WTC11 (cell line): ENCODE measurements at regions not wholly inside any gene's neighbourhood (a gene's known extent, or its start where the extent isn't known, plus 50 kb on each side); places are given as distances from the start of the nearest gene placed in this dataset.

Experiments used
- ATAC-seq: fragments of 200-7000 bp; cut with Tn5 transposase; 2 replicates; pipeline ENCODE4 v1.10.0; 2021; ENCODE audit warnings: mild to moderate bottlenecking, moderate library complexity
- CTCF ChIA-PET: fragments of 300-600 bp; sonication (Branson Sonifier 250); formaldehyde crosslinking; loops from one replicate; lab custom pipeline; 2021; ENCODE audit warnings: antibody characterized with exemption; lab: Charles Lee
- POLR2A ChIA-PET: fragments of 350-600 bp; sonication (Branson Sonifier 250); formaldehyde crosslinking; loops from one replicate; lab custom pipeline; 2021; ENCODE audit warnings: antibody characterized with exemption; lab: Charles Lee
- DNase-seq: peaks from one replicate; pipeline ENCODE4 v3.0.0; 2021; ENCODE audit warnings: low spot score
- H3K27ac Mint-ChIP-seq: 2 replicates; pipeline ENCODE4 v1.8.0; 2021; ENCODE audit warnings: mixed read lengths
- H3K27me3 Mint-ChIP-seq: 2 replicates; pipeline ENCODE4 v1.8.0; 2021; ENCODE audit warnings: low read depth, mild to moderate bottlenecking, moderate library complexity, mixed read lengths
- H3K36me3 Mint-ChIP-seq: 2 replicates; pipeline ENCODE4 v1.8.0; 2021; ENCODE audit warnings: mixed read lengths
- H3K4me1 Mint-ChIP-seq: 2 replicates; pipeline ENCODE4 v1.8.0; 2022; ENCODE audit warnings: mixed read lengths
- H3K4me3 Mint-ChIP-seq: 2 replicates; pipeline ENCODE4 v1.8.0; 2021; ENCODE audit warnings: mild to moderate bottlenecking, moderate library complexity, mixed read lengths
- H3K9me3 Mint-ChIP-seq: 2 replicates; pipeline ENCODE4 v1.8.0; 2021; ENCODE audit warnings: mixed read lengths
- CDX4 ChIP-seq: fragments of 250-450 bp; sonication (Bioruptor Pico); IDR thresholded peaks from 2 replicates; pipeline ENCODE4 v1.9.0; 2021; ENCODE audit warnings: moderate library complexity, mild to moderate bottlenecking, inconsistent platforms, borderline replicate concordance
- CREB1 ChIP-seq: sonication (generic); formaldehyde crosslinking; IDR thresholded peaks from 2 replicates; pipeline ENCODE4 v1.8.0; 2023; ENCODE audit warnings: mild to moderate bottlenecking, missing genetic modification reagents
- ELF4 ChIP-seq: sonication (generic); formaldehyde crosslinking; IDR thresholded peaks from 2 replicates; pipeline ENCODE4 v1.8.1; 2022; ENCODE audit warnings: low read depth, mild to moderate bottlenecking, moderate library complexity, missing genetic modification reagents
- FOXP1 ChIP-seq: sonication (generic); formaldehyde crosslinking; IDR thresholded peaks from 2 replicates; pipeline ENCODE4 v1.8.0; 2022; ENCODE audit warnings: missing genetic modification reagents, mild to moderate bottlenecking, moderate library complexity, borderline replicate concordance
- FOXP4 ChIP-seq: sonication (generic); formaldehyde crosslinking; IDR thresholded peaks from 2 replicates; pipeline ENCODE4 v1.8.0; 2022; ENCODE audit warnings: mild to moderate bottlenecking, missing genetic modification reagents
- HMGXB4 ChIP-seq: sonication (generic); formaldehyde crosslinking; IDR thresholded peaks from 2 replicates; pipeline ENCODE4 v1.8.1; 2023; ENCODE audit warnings: mild to moderate bottlenecking, moderate library complexity, missing genetic modification reagents
- MLX ChIP-seq: sonication (generic); formaldehyde crosslinking; IDR thresholded peaks from 2 replicates; pipeline ENCODE4 v1.8.1; 2023; ENCODE audit warnings: mild to moderate bottlenecking, missing genetic modification reagents, moderate library complexity
- NFE2L1 ChIP-seq: sonication (generic); formaldehyde crosslinking; IDR thresholded peaks from 2 replicates; pipeline ENCODE4 v1.8.1; 2023; ENCODE audit warnings: missing genetic modification reagents
- NFYB ChIP-seq: sonication (generic); formaldehyde crosslinking; conservative IDR thresholded peaks from 2 replicates; pipeline ENCODE4 v1.8.0; 2022; ENCODE audit warnings: low read depth, missing genetic modification reagents
- NR2C2 ChIP-seq: sonication (generic); formaldehyde crosslinking; IDR thresholded peaks from 2 replicates; pipeline ENCODE4 v1.8.0; 2022; ENCODE audit warnings: mild to moderate bottlenecking, missing genetic modification reagents
- OVOL2 ChIP-seq: fragments of 250-450 bp; sonication (Bioruptor Pico); IDR thresholded peaks from 2 replicates; pipeline ENCODE4 v1.9.0; 2021; ENCODE audit warnings: mild to moderate bottlenecking, borderline replicate concordance
- PRDM15 ChIP-seq: sonication (generic); formaldehyde crosslinking; IDR thresholded peaks from 2 replicates; pipeline ENCODE4 v1.8.0; 2022; ENCODE audit warnings: missing genetic modification reagents
- SOX15 ChIP-seq: fragments of 250-450 bp; sonication (Bioruptor Pico); IDR thresholded peaks from 2 replicates; pipeline ENCODE4 v1.9.0; 2021; ENCODE audit warnings: mild to moderate bottlenecking
- TEAD1 ChIP-seq: sonication (generic); formaldehyde crosslinking; IDR thresholded peaks from 2 replicates; pipeline ENCODE4 v1.8.0; 2022; ENCODE audit warnings: mild to moderate bottlenecking, missing genetic modification reagents
- ZMAT4 ChIP-seq: fragments of 250-450 bp; sonication (Bioruptor Pico); IDR thresholded peaks from 2 replicates; pipeline ENCODE4 v1.9.0; 2021; ENCODE audit warnings: mild to moderate bottlenecking
- ZNF232 ChIP-seq: sonication (generic); formaldehyde crosslinking; IDR thresholded peaks from 2 replicates; pipeline ENCODE4 v1.8.0; 2022; ENCODE audit warnings: mild to moderate bottlenecking, missing genetic modification reagents
- ZNF396 ChIP-seq: fragments of 250-450 bp; sonication (Bioruptor Pico); IDR thresholded peaks from 2 replicates; pipeline ENCODE4 v1.8.0; 2021; ENCODE audit warnings: mild to moderate bottlenecking, moderate library complexity, borderline replicate concordance
- ZNF532 ChIP-seq: fragments of 250-450 bp; sonication (Bioruptor Pico); IDR thresholded peaks from 2 replicates; pipeline ENCODE4 v1.9.0; 2021; ENCODE audit warnings: mild to moderate bottlenecking, borderline replicate concordance

GRCh38 chr1:34346128-34346527 lies 169.4 kb downstream of the C1orf94 start:
- no peak overlapping the region for H3K4me3 Mint-ChIP-seq
- DNase-seq (no peak), ATAC-seq (no peak)
- H3K27ac Mint-ChIP-seq, result no peak overlapping the region
- TF ChIP-seq SOX15 (CRISPR knock-in tag), result no peak
- no peak for TF ChIP-seq MLX (CRISPR knock-in tag)
- TF ChIP-seq HMGXB4 (CRISPR knock-in tag), result no peak
- TF ChIP-seq ELF4 (CRISPR knock-in tag), result no peak
- no peak for TF ChIP-seq FOXP1 (CRISPR knock-in tag)
- TF ChIP-seq NFYB, result no peak
- TF ChIP-seq ZMAT4, result no peak
- TF ChIP-seq NR2C2 (CRISPR knock-in tag), result no peak
- TF ChIP-seq PRDM15 (CRISPR knock-in tag), result no peak
- TF ChIP-seq ZNF232, result no peak
- TF ChIP-seq ZNF396 (CRISPR knock-in tag), result no peak
- TF ChIP-seq CREB1, result no peak
- TF ChIP-seq NFE2L1, result no peak
- TF ChIP-seq ZNF532 (CRISPR knock-in tag), result no peak
- no peak for TF ChIP-seq CDX4 (CRISPR knock-in tag)
- TF ChIP-seq OVOL2 (CRISPR knock-in tag), result no peak
- TF ChIP-seq FOXP4, result no peak
- TF ChIP-seq TEAD1 (CRISPR knock-in tag), result no peak
- no peaks in the 10 kb centered on the region for H3K4me1 Mint-ChIP-seq
- H3K36me3 Mint-ChIP-seq, result no peaks in the 10 kb centered on the region
- H3K9me3 Mint-ChIP-seq, result no peaks in the 10 kb centered on the region
- H3K27me3 Mint-ChIP-seq, result peaks cover 29% of the 10 kb centered on the region
- ChIA-PET POLR2A (no interaction called here), CTCF (no interaction called here)
